Frontal cortex (tissue), 3 donors: ENCODE measurements at regions not wholly inside any gene's neighbourhood (a gene's known extent, or its start where the extent isn't known, plus 50 kb on each side); places are given as distances from the start of the nearest gene placed in this dataset.

Experiments used
- DNase-seq, 2 donors: peaks; one replicate each; pipeline ENCODE4 v3.0.0; 2012; ENCODE audit warnings: low spot score in 2 of 2
- FAIRE-seq: peaks from 2 replicates; lab custom pipeline; 2012; peaks lifted over from hg19 to GRCh38; lab: Jason Lieb, UNC
- donor health status: control.
- donor health status: control.
- donor health status: control.

- no peak for FAIRE-seq
- no peak for DNase-seq
Measured at GRCh38 chr18:29259838-29260237, 1082.9 kb upstream of the CDH2 start.

GRCh38 chr18:29254123-29254522, 1077.2 kb upstream of the CDH2 start:
- no peak for FAIRE-seq
- DNase-seq: no peak

- FAIRE-seq: no peak
- no peak for DNase-seq
Measured at GRCh38 chr18:29251681-29252080, 1074.8 kb upstream of the CDH2 start.

GRCh38 chr18:29250843-29251242, 1073.9 kb upstream of the CDH2 start:
- no peak for FAIRE-seq
- no peak for DNase-seq

GRCh38 chr18:29250259-29250658, 1073.3 kb upstream of the CDH2 start:
- FAIRE-seq: no peak
- DNase-seq: no peak

- no peak for DNase-seq
- no peak for FAIRE-seq
Measured at GRCh38 chr18:29248805-29249204, 1071.9 kb upstream of the CDH2 start.

GRCh38 chr18:29241199-29241598, 1064.3 kb upstream of the CDH2 start:
- no peak for FAIRE-seq

GRCh38 chr18:29234751-29235150, 1057.8 kb upstream of the CDH2 start:
- FAIRE-seq: no peak

More at GRCh38 chr18:29241199-29241598, 1064.3 kb upstream of the CDH2 start:
- no peak for DNase-seq

GRCh38 chr18:29226213-29226612, 1049.3 kb upstream of the CDH2 start:
- FAIRE-seq (no peak), DNase-seq (no peak)

More at GRCh38 chr18:29234751-29235150, 1057.8 kb upstream of the CDH2 start:
- DNase-seq: no peak

GRCh38 chr18:29225351-29225750, 1048.4 kb upstream of the CDH2 start:
- no peak for DNase-seq

GRCh38 chr18:29218091-29218490, 1041.2 kb upstream of the CDH2 start:
- no peak for DNase-seq
- FAIRE-seq: no peak

More at GRCh38 chr18:29225351-29225750, 1048.4 kb upstream of the CDH2 start:
- no peak for FAIRE-seq

- FAIRE-seq (no peak), DNase-seq (no peak)
Measured at GRCh38 chr18:29217124-29217915, 1040.4 kb upstream of the CDH2 start.

- FAIRE-seq: no peak
- DNase-seq: no peak
Measured at GRCh38 chr18:29198834-29199233, 1021.9 kb upstream of the CDH2 start.

GRCh38 chr18:29196307-29196706, 1019.4 kb upstream of the CDH2 start:
- no peak for FAIRE-seq
- DNase-seq: no peak

GRCh38 chr18:29191263-29191662, 1014.3 kb upstream of the CDH2 start:
- DNase-seq (no peak), FAIRE-seq (no peak)

GRCh38 chr18:29188760-29189159, 1011.8 kb upstream of the CDH2 start:
- DNase-seq (no peak), FAIRE-seq (no peak)

- FAIRE-seq: no peak
Measured at GRCh38 chr18:29185801-29186200, 1008.9 kb upstream of the CDH2 start.

GRCh38 chr18:29184654-29185053, 1007.7 kb upstream of the CDH2 start:
- no peak for FAIRE-seq
- DNase-seq: no peak

More at GRCh38 chr18:29185801-29186200, 1008.9 kb upstream of the CDH2 start:
- no peak for DNase-seq

- DNase-seq (no peak), FAIRE-seq (no peak)
Measured at GRCh38 chr18:29181151-29181901, 1004.4 kb upstream of the CDH2 start.

- no peak for DNase-seq
- FAIRE-seq: no peak
Measured at GRCh38 chr18:29176681-29177080, 999.8 kb upstream of the CDH2 start.

- FAIRE-seq: no peak
- DNase-seq: no peak
Measured at GRCh38 chr18:29174891-29175290, 998.0 kb upstream of the CDH2 start.
